ENCODE measurements at regions not wholly inside any gene's neighbourhood (a gene's known extent, or its start where the extent isn't known, plus 50 kb on each side); places are given as distances from the start of the nearest gene placed in this dataset.
"Not testable (repeated sequence)": the region's sequence is repeated elsewhere in the genome, so short reads cannot be mapped to it uniquely, and the experiment has no call there.

DNA sequence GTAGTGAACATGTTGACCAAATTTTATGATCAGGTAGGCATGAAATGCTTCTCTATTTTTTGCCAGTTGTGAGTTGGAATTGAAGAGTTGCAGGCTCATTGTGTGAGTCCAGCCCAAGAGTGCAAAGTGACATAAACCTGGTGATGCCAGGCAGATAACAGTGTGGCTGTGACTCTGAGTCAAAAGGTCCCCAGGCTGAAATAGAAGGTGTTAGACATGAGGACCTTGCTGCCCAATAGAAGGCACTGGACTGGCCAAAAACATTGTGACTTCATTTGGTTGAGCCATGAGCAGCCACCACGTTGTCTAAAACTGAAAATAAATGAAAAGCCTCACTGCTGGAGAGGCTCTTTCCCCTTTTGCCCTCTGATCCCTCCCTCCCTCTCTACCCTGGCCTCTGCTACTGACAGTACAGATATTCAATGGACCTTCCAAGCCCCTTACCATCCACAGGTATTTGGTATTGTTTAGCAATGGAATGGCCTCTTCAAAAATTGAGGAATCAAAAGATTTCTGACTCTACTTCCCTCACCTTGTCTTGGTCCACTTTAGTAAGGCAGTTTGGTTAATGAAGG lies 67.8 kb upstream of the ABCD3 start:
- H3K36me3 Mint-ChIP-seq (ENCODE audit: low read depth), result no peaks in the 10 kb centered on the region
- no peak overlapping the region for H3K4me3 Mint-ChIP-seq
- no peak for DNase-seq
- peaks cover 3% of the 10 kb centered on the region for H3K4me1 Mint-ChIP-seq
- no peak overlapping the region for H3K27ac Mint-ChIP-seq
- H3K9me3 Mint-ChIP-seq, result no peaks in the 10 kb centered on the region
- TF ChIP-seq CTCF (IDR thresholded peaks at IDR 0.05), result no peak
- H3K27me3 Mint-ChIP-seq (ENCODE audit: low read depth, poor library complexity), result peaks cover 32% of the 10 kb centered on the region

- Mint-ChIP-seq H3K4me3 (no peak overlapping the region), H3K36me3 (ENCODE audit: low read depth) (no peaks in the 10 kb centered on the region), H3K4me1 (peaks cover 3% of the 10 kb centered on the region), H3K27me3 (ENCODE audit: low read depth, poor library complexity) (peaks cover 27% of the 10 kb centered on the region), H3K27ac (no peak overlapping the region), H3K9me3 (no peaks in the 10 kb centered on the region)
- TF ChIP-seq CTCF (IDR thresholded peaks at IDR 0.05), result no peak
- DNase-seq, result no peak
Observed at GRCh38 chr1:94349853-94350252, 68.3 kb upstream of the ABCD3 start.

GRCh38 chr1:94348386-94348785 lies 69.8 kb upstream of the ABCD3 start:
- H3K4me3 Mint-ChIP-seq; DNase-seq; H3K9me3 Mint-ChIP-seq; H3K4me1 Mint-ChIP-seq; H3K27ac Mint-ChIP-seq; H3K36me3 Mint-ChIP-seq (ENCODE audit: low read depth): not testable (repeated sequence)
- peaks cover 25% of the 10 kb centered on the region for H3K27me3 Mint-ChIP-seq (ENCODE audit: low read depth, poor library complexity)

GRCh38 chr1:94345148-94345721 lies 73.0 kb upstream of the ABCD3 start:
- Mint-ChIP-seq H3K36me3 (ENCODE audit: low read depth) (no peaks in the 10 kb centered on the region), H3K4me3 (no peak overlapping the region), H3K27me3 (ENCODE audit: low read depth, poor library complexity) (peaks cover 15% of the 10 kb centered on the region), H3K4me1 (peaks cover 3% of the 10 kb centered on the region), H3K27ac (no peak overlapping the region), H3K9me3 (no peaks in the 10 kb centered on the region)
- DNase-seq, result no peak
- no peak for TF ChIP-seq CTCF (IDR thresholded peaks at IDR 0.05)

DNA sequence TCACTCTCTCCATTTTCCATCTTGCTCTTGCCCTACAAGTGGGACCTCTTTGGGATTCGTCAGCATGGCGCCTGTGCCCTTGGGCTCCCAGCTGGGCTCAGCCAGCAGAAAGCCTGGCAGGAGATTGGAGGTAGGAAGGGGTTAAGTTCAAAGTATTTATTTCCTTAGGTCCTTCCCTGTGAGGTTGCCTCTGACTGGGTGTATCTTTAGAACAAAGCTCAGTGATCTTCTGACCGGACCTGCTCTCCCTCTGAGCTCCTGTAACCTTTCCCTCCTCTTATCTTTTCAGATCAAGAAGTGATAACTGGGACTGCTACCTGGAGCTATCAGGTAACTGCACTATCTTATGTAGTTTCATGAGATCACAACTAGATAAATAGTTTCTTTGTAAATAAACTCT lies 75.8 kb upstream of the ABCD3 start:
- Mint-ChIP-seq H3K36me3 (ENCODE audit: low read depth) (no peaks in the 10 kb centered on the region), H3K9me3 (no peaks in the 10 kb centered on the region), H3K4me1 (peaks cover 3% of the 10 kb centered on the region), H3K4me3 (no peak overlapping the region), H3K27ac (no peak overlapping the region), H3K27me3 (ENCODE audit: low read depth, poor library complexity) (peaks cover 15% of the 10 kb centered on the region)
- TF ChIP-seq CTCF (IDR thresholded peaks at IDR 0.05), result no peak
- DNase-seq, result no peak

DNA sequence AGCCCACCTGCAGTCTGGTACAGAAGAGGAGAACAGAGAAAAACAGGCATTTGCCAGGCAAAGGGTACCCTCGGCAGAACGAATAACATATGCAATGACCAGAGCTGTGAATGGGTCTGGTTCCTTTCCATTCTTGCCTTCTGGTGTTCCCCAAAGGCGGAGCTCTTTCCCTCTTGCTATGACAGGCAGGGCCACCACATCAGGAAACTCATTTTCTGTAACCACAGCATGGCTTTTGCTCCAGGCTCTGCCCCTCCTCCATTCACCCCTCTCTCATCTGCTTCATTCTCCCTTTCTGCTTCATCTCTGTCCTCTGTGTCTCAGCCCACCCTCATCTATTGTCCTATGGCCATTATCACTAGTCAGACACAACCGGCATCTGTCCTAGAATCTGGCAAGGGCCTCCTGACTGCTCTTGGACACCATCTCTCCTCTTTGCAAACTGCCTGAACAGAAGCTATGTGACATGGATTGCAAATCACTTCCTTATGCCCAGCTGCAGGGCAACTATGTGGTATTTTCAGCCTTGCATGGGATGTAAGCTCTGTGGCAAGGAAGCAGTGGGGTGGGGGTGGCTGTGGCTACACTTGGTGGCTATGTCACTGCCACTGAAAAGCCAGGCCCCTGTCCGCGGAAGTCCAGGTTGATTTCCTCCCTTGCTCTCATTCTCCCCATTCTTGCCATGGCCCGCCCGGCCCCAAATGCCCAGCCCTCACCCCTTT lies 78.8 kb upstream of the ABCD3 start:
- Mint-ChIP-seq H3K27me3 (ENCODE audit: low read depth, poor library complexity) (peaks cover 11% of the 10 kb centered on the region), H3K9me3 (no peaks in the 10 kb centered on the region), H3K4me1 (peaks cover 10% of the 10 kb centered on the region), H3K36me3 (ENCODE audit: low read depth) (no peaks in the 10 kb centered on the region), H3K4me3 (no peak overlapping the region), H3K27ac (no peak overlapping the region)
- TF ChIP-seq CTCF (IDR thresholded peaks at IDR 0.05), result no peak
- no peak for DNase-seq

All from nephron progenitor cell (in vitro differentiated cells).